HG02970 (cell line): ENCODE measurements at regions not wholly inside any gene's neighbourhood (a gene's known extent, or its start where the extent isn't known, plus 50 kb on each side); places are given as distances from the start of the nearest gene placed in this dataset.
"Not testable (repeated sequence)": the region's sequence is repeated elsewhere in the genome, so short reads cannot be mapped to it uniquely, and the experiment has no call there.

Source experiments
- ATAC-seq: cut with Tn5 transposase; IDR thresholded peaks from one replicate; pipeline ENCODE4 v1.9.1; 2021; ENCODE audit warnings: mild to moderate bottlenecking, moderate library complexity, moderate number of reproducible peaks; ENCODE audit not compliant: unreplicated experiment, low FRiP score

- ATAC-seq = no peak
Measured at GRCh38 chr15:31433091-31433490, 106.5 kb downstream of the KLF13 start.

- ATAC-seq = no peak
Measured at GRCh38 chr15:31433574-31433973, 106.9 kb downstream of the KLF13 start.

DNA sequence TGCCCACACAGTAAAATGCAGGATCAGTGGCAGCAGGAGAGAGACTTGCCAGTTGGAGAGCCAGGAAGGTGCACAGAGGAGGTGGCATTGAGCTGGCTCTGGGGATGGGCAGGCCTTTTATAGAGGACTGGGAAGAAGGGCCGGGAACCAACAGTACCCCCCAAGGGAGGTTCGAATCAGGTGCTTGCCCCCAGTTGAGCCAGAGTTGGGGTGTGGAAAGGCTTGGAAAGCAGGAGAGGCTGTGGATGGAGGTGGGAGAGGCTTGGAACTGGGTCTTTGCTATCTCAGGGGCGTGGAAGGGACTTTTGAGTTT lies 107.6 kb downstream of the KLF13 start:
- ATAC-seq = no peak

GRCh38 chr15:31434588-31435260 lies 108.1 kb downstream of the KLF13 start:
- ATAC-seq = peak; percentile 44

GRCh38 chr15:31435261-31435911 lies 108.8 kb downstream of the KLF13 start:
- peak; percentile 59 for ATAC-seq

DNA sequence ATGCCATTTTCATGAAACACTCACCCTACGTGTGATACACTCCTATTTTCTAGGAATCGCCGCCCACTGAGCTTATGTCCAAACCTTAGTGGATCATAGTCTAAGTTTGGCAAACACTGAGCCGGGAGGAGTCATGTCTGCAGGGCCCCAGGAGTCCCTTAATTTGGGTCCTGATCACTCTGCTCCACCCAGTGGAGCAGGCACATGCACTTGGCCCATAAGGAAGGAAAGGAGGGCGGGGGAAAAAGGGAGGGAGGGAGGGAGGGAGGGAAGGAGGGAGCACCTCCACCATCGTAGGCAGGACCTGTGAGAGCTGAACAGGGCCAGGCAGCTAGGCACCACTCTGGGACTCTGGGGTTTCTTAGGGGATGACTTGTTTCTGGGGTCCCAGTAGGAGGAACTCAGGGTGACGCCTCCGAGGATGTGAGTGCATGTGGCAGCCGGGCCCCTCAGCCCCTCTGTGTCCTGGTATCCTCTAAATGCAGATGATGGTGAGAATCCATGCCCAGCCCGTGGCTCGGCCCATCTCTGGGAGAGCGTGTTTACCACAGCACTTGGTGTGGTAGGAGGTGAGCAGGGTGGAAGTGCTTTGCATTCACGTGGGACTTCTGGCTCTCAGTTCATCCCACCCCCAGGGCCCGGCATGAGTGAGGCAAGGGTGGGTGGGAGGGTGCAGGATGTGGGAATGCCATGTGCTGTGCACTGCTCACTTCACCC lies 109.4 kb downstream of the KLF13 start:
- ATAC-seq = no peak

DNA sequence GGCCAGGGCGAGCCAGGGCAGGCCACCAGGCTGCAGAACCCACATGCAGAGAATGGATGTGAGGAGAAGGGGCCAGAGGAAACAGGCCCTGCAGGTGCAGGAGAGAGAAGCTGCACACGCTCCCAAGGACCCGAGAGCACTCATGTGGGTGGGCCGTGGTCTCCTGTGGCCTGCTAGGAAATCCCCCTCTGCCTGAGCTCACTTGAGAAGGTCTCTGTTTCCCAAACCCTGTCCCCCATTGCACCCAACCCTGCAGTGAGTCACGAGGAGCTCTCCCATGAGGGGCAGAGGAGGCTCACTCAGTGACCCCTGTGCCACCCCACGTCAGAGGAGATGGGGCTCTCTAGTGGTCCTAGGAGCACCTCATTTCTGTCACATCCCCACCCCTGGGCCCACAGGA lies 111.1 kb downstream of the KLF13 start:
- no peak for ATAC-seq

DNA sequence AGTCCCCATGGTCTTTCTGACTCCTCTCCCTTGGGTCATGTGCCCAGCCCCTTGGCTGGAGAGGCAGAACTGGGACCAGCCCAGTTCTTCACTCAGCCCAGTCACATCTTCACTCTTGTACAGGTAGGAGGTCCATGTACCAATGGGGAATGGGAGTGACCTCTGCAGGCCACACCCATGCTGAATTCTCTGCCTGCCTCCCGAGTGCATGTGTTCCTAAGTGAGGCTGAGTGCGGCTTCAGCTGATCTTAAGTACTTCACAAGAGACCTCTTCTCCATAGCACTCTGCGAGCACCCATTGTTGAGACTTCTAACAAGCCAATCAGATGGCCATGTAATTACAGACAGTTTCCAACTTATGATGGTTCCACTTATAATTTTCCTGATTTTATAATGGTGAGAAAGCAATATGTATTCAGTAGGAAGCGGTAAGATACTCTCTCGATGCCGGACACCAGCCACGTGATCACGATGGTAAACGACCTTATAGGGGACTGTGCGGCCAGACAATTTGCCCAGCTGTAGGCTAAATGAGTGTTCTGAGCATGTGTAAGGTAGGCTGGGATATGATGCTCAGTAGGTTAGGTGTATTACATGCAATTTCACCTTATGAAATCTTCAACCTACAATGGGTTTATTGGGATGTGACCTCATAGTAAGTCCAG lies 112.1 kb downstream of the KLF13 start:
- ATAC-seq = no peak

DNA sequence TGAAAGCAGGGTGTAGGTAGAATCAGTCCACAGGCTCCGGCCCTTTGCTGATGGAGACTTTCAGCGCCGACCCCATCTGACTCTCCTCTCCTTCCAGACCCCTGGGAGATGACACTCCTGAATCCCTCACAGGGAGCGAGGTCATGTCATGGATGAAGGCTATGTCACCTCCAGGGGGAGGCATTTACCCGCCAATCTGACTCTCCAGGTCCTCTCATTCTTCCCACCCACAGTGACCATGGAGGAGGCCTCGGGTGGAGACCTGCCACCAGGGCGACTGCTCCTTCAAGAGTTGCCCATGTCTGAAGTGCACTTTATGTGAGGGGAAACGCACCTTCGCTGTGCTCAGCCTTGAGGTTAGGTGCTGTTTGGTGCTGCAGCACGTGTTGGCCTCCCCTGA lies 112.7 kb downstream of the KLF13 start:
- no peak for ATAC-seq

- not testable (repeated sequence) for ATAC-seq
Measured at GRCh38 chr15:31440216-31440615, 113.6 kb downstream of the KLF13 start.

DNA sequence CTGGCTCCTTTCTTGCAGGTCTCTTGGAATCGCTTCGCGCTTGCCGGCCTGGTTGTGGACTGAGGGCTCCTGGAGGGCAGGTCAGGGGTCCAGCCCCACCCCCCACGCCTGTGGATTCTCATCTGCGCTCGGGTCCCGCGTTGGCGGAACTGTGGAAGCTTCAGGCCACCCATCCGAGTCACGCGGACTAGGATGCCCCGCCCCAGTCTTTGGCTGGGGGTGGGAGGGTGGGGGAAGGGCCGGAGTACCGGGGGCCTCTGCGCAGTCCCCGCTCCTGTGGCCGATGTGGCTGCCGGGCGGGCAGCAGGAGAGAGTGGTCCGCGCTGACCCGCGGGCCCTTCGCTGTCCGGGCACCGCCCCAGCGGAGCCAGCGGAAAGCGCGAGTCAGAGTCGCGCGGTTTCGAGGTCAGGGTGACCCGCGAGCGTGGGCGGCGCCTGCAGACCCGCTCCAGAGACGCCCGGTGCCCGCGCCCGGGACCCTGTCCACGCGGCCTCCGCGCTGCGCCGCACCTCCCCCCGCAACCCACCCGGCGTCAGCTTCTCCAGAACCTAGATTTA lies 114.2 kb downstream of the KLF13 start:
- no peak for ATAC-seq

- no peak for ATAC-seq
Measured at GRCh38 chr15:31442226-31442625, 115.6 kb downstream of the KLF13 start.

- ATAC-seq = no peak
Measured at GRCh38 chr15:31442699-31443111, 116.1 kb downstream of the KLF13 start.

DNA sequence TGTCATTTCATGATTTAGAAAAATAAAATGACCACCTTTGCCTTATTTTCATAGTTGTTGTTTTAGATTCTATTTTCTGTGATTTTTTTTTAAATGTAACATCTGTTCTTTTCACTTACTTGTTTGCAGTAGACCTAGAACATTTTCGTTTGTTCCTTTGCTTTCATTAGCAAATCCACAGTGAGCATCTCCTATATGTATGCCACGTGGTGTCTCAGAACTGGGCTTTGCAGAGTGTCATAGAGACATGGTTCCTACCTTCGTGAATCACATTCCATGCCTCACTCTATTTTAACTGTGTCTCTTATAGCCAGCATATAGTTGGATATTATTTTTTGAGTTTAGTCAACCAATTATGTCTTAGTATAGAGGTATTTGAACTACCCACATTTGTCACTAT lies 118.2 kb downstream of the KLF13 start:
- ATAC-seq = no peak

- ATAC-seq = no peak
Measured at GRCh38 chr15:31446546-31446945, 119.9 kb downstream of the KLF13 start.

GRCh38 chr15:31447931-31448634 lies 121.4 kb downstream of the KLF13 start:
- ATAC-seq = no peak

DNA sequence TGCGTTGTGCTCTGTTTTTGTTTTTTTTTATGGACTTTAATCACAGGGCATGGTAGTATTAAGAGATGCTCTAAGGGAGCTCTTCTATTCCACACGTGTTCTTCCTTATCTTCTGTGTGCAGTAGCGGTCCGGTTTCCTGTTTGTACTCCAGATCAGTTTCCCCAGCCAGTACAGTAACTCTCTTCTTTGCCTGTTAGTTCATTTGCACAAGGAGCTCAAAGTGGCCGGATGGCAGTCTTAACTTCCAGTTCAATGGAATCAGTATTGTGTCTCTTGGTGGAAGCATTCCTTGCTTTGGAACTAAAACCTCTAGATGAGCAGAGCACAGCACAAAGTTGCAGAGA lies 122.0 kb downstream of the KLF13 start:
- no peak for ATAC-seq

DNA sequence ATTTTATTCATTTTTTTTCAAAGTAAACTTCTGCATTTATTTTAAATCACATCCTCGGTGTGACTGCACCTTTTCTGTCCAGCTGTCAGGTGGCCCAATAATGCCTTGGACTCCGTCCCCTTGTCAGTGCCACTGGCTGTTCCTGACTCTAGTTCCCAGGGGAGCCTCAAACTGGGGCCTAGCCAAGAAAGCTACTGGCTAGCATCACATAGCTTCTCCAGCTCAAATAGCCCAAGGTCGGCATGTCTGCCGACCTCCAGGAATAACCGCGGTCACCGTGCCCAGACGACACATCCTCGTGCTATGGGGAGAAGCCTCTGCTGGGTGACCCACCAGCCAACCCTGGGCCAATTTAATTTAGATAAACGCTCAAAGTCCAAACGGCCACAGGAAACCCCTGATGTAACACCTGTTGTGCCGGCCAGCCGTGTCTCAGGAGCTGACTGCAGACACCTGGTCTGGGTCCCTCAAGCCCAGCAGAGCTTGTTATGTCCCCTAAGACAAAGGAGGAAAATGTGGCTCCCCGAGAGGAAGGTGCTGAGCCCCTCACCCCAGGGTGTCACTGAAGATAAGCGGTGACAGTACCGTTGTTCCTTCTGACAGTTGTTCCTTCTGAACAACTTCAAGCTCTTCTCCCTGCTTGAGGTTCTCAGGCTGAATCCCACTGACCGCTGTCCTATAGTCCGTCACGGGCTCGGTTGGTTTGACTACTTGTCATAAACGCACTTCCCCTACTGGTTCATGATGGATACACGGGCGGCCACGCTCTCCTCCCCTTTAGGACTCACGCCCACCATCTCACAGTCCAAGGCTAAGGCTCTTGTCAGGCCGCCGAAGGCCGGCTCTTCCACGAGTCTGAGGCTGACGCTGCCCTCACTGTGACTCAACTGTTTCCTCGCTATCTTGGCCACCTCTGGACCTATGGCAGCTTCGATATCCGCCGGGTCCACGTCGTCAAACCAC lies 126.2 kb downstream of the KLF13 start:
- no peak for ATAC-seq

GRCh38 chr15:31453558-31454318 lies 127.1 kb downstream of the KLF13 start:
- no peak for ATAC-seq
